Spinal cord (tissue), 9 donors: ENCODE measurements at regions not wholly inside any gene's neighbourhood (a gene's known extent, or its start where the extent isn't known, plus 50 kb on each side); places are given as distances from the start of the nearest gene placed in this dataset.

Source experiments
- DNase-seq, 6 donors: peaks; one replicate each; pipeline versions ENCODE4 v3.0.0 to v3.0.0-alpha.2; 2013 to 2015; ENCODE audit warnings: low spot score in 6 of 6, low read depth in 4 of 6
- H3K27ac ChIP-seq: one replicate; pipeline ENCODE4 v1.5.1; 2013; ENCODE audit warnings: low read depth, low read length, control low read depth
- H3K27me3 ChIP-seq: one replicate; pipeline ENCODE4 v1.6.1; 2013; ENCODE audit warnings: low read length; ENCODE audit not compliant: control insufficient read depth, insufficient read depth
- H3K36me3 ChIP-seq: one replicate; pipeline ENCODE4 v1.6.1; 2013; ENCODE audit warnings: low read length; ENCODE audit not compliant: control insufficient read depth, insufficient read depth
- H3K4me1 ChIP-seq: one replicate; pipeline ENCODE4 v1.6.1; 2013; ENCODE audit warnings: low read length; ENCODE audit not compliant: control insufficient read depth, insufficient read depth
- H3K4me3 ChIP-seq: one replicate; pipeline ENCODE4 v1.5.1; 2013; ENCODE audit warnings: low read depth, low read length, control low read depth
- H3K9me3 ChIP-seq: one replicate; pipeline ENCODE4 v1.6.1; 2013; ENCODE audit warnings: low read length; ENCODE audit not compliant: control insufficient read depth, insufficient read depth
- WGBS: methylation state at CpG from one replicate; pipeline ENCODE4 v1.1.5; 2013; ENCODE audit warnings: missing lambda C conversion rate; ENCODE audit not compliant: insufficient coverage; 5-methylcytosine and 5-hydroxymethylcytosine counted together
- donor health status: healthy.

- H3K27me3 ChIP-seq: no peaks in the 10 kb centered on the region
- 78% methylated on average over 4 of the region's 5 CpGs for WGBS
Observed at GRCh38 chr6:163679753-163680152, 265.2 kb downstream of the QKI start.

GRCh38 chr6:163679012-163679660, 264.6 kb downstream of the QKI start:
- no peak overlapping the region for H3K27ac ChIP-seq
- 95% methylated on average over 2 of the region's 3 CpGs for WGBS
- DNase-seq: no peak
- H3K4me3 ChIP-seq: no peak overlapping the region
- no peaks in the 10 kb centered on the region for H3K4me1 ChIP-seq
- H3K9me3 ChIP-seq: peaks cover 4% of the 10 kb centered on the region
- no peaks in the 10 kb centered on the region for H3K27me3 ChIP-seq
- no peaks in the 10 kb centered on the region for H3K36me3 ChIP-seq

More at GRCh38 chr6:163679753-163680152, 265.2 kb downstream of the QKI start:
- Histone ChIP-seq H3K27ac (no peak overlapping the region), H3K9me3 (peaks cover 4% of the 10 kb centered on the region), H3K36me3 (no peaks in the 10 kb centered on the region), H3K4me1 (no peaks in the 10 kb centered on the region), H3K4me3 (no peak overlapping the region)
- DNase-seq: no peak

GRCh38 chr6:163675611-163676010, 261.1 kb downstream of the QKI start:
- no peak overlapping the region for H3K27ac ChIP-seq
- H3K27me3 ChIP-seq: no peaks in the 10 kb centered on the region
- DNase-seq: no peak
- H3K36me3 ChIP-seq: peaks cover 3% of the 10 kb centered on the region
- H3K9me3 ChIP-seq: no peaks in the 10 kb centered on the region
- H3K4me3 ChIP-seq: no peak overlapping the region
- H3K4me1 ChIP-seq: peaks cover 8% of the 10 kb centered on the region

- Histone ChIP-seq H3K36me3 (peaks cover 3% of the 10 kb centered on the region), H3K27me3 (no peaks in the 10 kb centered on the region), H3K4me1 (peaks cover 14% of the 10 kb centered on the region), H3K9me3 (no peaks in the 10 kb centered on the region), H3K4me3 (no peak overlapping the region), H3K27ac (no peak overlapping the region)
- no peak for DNase-seq
- 100% methylated on average over 1 of the region's 3 CpGs for WGBS
Observed at GRCh38 chr6:163672710-163673109, 258.2 kb downstream of the QKI start.

GRCh38 chr6:163671791-163672190, 257.3 kb downstream of the QKI start:
- no peak overlapping the region for H3K4me3 ChIP-seq
- no peak overlapping the region for H3K27ac ChIP-seq
- H3K9me3 ChIP-seq: no peaks in the 10 kb centered on the region
- no peak for DNase-seq
- peaks cover 3% of the 10 kb centered on the region for H3K36me3 ChIP-seq
- H3K27me3 ChIP-seq: no peaks in the 10 kb centered on the region
- 97% methylated on average over 23 of the region's 25 CpGs for WGBS
- H3K4me1 ChIP-seq: peaks cover 23% of the 10 kb centered on the region

GRCh38 chr6:163671355-163671754, 256.8 kb downstream of the QKI start:
- DNase-seq: no peak
- no peaks in the 10 kb centered on the region for H3K27me3 ChIP-seq
- H3K4me3 ChIP-seq: no peak overlapping the region
- no peaks in the 10 kb centered on the region for H3K9me3 ChIP-seq
- whole genome bisulfite sequencing: 99% methylated on average over 19 of the region's 19 CpGs
- H3K27ac ChIP-seq: no peak overlapping the region
- peaks cover 3% of the 10 kb centered on the region for H3K36me3 ChIP-seq
- peaks cover 25% of the 10 kb centered on the region for H3K4me1 ChIP-seq

GRCh38 chr6:163670336-163670735, 255.8 kb downstream of the QKI start:
- no CpG with 5 or more reads among the region's 1 CpG for WGBS
- Histone ChIP-seq H3K27me3 (no peaks in the 10 kb centered on the region), H3K36me3 (peaks cover 3% of the 10 kb centered on the region), H3K9me3 (no peaks in the 10 kb centered on the region), H3K27ac (no peak overlapping the region), H3K4me1 (peaks cover 25% of the 10 kb centered on the region), H3K4me3 (no peak overlapping the region)
- DNase-seq: peak in 4 of 6 donors; percentile 31 to 96 (median 42)

GRCh38 chr6:163668061-163668426, 253.5 kb downstream of the QKI start:
- H3K9me3 ChIP-seq: no peaks in the 10 kb centered on the region
- no peak for DNase-seq
- 46% methylated on average over 4 of the region's 4 CpGs for WGBS
- H3K4me3 ChIP-seq: no peak overlapping the region
- no peaks in the 10 kb centered on the region for H3K27me3 ChIP-seq
- H3K27ac ChIP-seq: no peak overlapping the region
- H3K4me1 ChIP-seq: peaks cover 25% of the 10 kb centered on the region
- H3K36me3 ChIP-seq: peaks cover 3% of the 10 kb centered on the region

- DNase-seq: peak in 4 of 6 donors; percentile 35 to 92 (median 64)
- peaks cover 25% of the 10 kb centered on the region for H3K4me1 ChIP-seq
- H3K4me3 ChIP-seq: no peak overlapping the region
- WGBS: 42% methylated on average over 7 of the region's 13 CpGs
- no peak overlapping the region for H3K27ac ChIP-seq
- H3K36me3 ChIP-seq: peaks cover 3% of the 10 kb centered on the region
- no peaks in the 10 kb centered on the region for H3K9me3 ChIP-seq
- H3K27me3 ChIP-seq: no peaks in the 10 kb centered on the region
Observed at GRCh38 chr6:163667372-163668060, 253.0 kb downstream of the QKI start.

GRCh38 chr6:163665464-163665863, 250.9 kb downstream of the QKI start:
- no peak for DNase-seq
- Histone ChIP-seq H3K9me3 (no peaks in the 10 kb centered on the region), H3K36me3 (no peaks in the 10 kb centered on the region), H3K27ac (no peak overlapping the region), H3K4me1 (peaks cover 24% of the 10 kb centered on the region), H3K27me3 (no peaks in the 10 kb centered on the region), H3K4me3 (no peak overlapping the region)
- WGBS: no CpG with 5 or more reads among the region's 1 CpG
